ENCODE measurements at regions not wholly inside any gene's neighbourhood (a gene's known extent, or its start where the extent isn't known, plus 50 kb on each side); places are given as distances from the start of the nearest gene placed in this dataset.

GRCh38 chr1:9419369-9420041 is 119.8 kb upstream of the SLC25A33 start:
- FAIRE-seq = peak; percentile 18

GRCh38 chr1:9420835-9421532 is 118.3 kb upstream of the SLC25A33 start:
- FAIRE-seq (peak; percentile 44), DNase-seq (ENCODE audit: insufficient read length, low spot score) (no peak)

More at GRCh38 chr1:9419369-9420041, 119.8 kb upstream of the SLC25A33 start:
- DNase-seq (ENCODE audit: insufficient read length, low spot score) = no peak

- FAIRE-seq (peak; percentile 4), DNase-seq (ENCODE audit: insufficient read length, low spot score) (no peak)
Observed at GRCh38 chr1:9421533-9421873, 117.8 kb upstream of the SLC25A33 start.

GRCh38 chr1:9422321-9422720 is 116.9 kb upstream of the SLC25A33 start:
- FAIRE-seq = no peak
- no peak for DNase-seq (ENCODE audit: insufficient read length, low spot score)

GRCh38 chr1:9422911-9423505 is 116.3 kb upstream of the SLC25A33 start:
- no peak for FAIRE-seq
- no peak for DNase-seq (ENCODE audit: insufficient read length, low spot score)

- DNase-seq (ENCODE audit: insufficient read length, low spot score) (no peak), FAIRE-seq (no peak)
Observed at GRCh38 chr1:9424261-9424660, 115.0 kb upstream of the SLC25A33 start.

GRCh38 chr1:9425859-9426258 is 113.4 kb upstream of the SLC25A33 start:
- DNase-seq (ENCODE audit: insufficient read length, low spot score) (no peak), FAIRE-seq (no peak)

- FAIRE-seq (peak; percentile 97), DNase-seq (ENCODE audit: insufficient read length, low spot score) (peak; percentile 76)
Observed at GRCh38 chr1:9426291-9426711, 113.0 kb upstream of the SLC25A33 start.

- DNase-seq (ENCODE audit: insufficient read length, low spot score) (no peak), FAIRE-seq (no peak)
Observed at GRCh38 chr1:9427388-9427787, 111.9 kb upstream of the SLC25A33 start.

- DNase-seq (ENCODE audit: insufficient read length, low spot score) (peak; percentile 85), FAIRE-seq (peak; percentile 99)
Observed at GRCh38 chr1:9428601-9429341, 110.5 kb upstream of the SLC25A33 start.

- DNase-seq (ENCODE audit: insufficient read length, low spot score) (no peak), FAIRE-seq (no peak)
Observed at GRCh38 chr1:9429342-9429711, 109.9 kb upstream of the SLC25A33 start.

- FAIRE-seq = no peak
- DNase-seq (ENCODE audit: insufficient read length, low spot score) = no peak
Observed at GRCh38 chr1:9434247-9435152, 104.8 kb upstream of the SLC25A33 start.

- no peak for DNase-seq (ENCODE audit: insufficient read length, low spot score)
Observed at GRCh38 chr1:9435153-9435636, 104.1 kb upstream of the SLC25A33 start.

GRCh38 chr1:9435854-9436640 is 103.2 kb upstream of the SLC25A33 start:
- no peak for FAIRE-seq
- no peak for DNase-seq (ENCODE audit: insufficient read length, low spot score)

More at GRCh38 chr1:9435153-9435636, 104.1 kb upstream of the SLC25A33 start:
- FAIRE-seq = no peak

GRCh38 chr1:9437961-9438430 is 101.3 kb upstream of the SLC25A33 start:
- DNase-seq (ENCODE audit: insufficient read length, low spot score) = no peak
- FAIRE-seq = no peak

GRCh38 chr1:9438431-9439073 is 100.7 kb upstream of the SLC25A33 start:
- no peak for FAIRE-seq
- no peak for DNase-seq (ENCODE audit: insufficient read length, low spot score)

- no peak for DNase-seq (ENCODE audit: insufficient read length, low spot score)
- FAIRE-seq = no peak
Observed at GRCh38 chr1:9439074-9439761, 100.0 kb upstream of the SLC25A33 start.

GRCh38 chr1:9440261-9440660 is 99.0 kb upstream of the SLC25A33 start:
- DNase-seq (ENCODE audit: insufficient read length, low spot score) = no peak
- FAIRE-seq = no peak
